ENCODE measurements at regions not wholly inside any gene's neighbourhood (a gene's known extent, or its start where the extent isn't known, plus 50 kb on each side); places are given as distances from the start of the nearest gene placed in this dataset.

DNA sequence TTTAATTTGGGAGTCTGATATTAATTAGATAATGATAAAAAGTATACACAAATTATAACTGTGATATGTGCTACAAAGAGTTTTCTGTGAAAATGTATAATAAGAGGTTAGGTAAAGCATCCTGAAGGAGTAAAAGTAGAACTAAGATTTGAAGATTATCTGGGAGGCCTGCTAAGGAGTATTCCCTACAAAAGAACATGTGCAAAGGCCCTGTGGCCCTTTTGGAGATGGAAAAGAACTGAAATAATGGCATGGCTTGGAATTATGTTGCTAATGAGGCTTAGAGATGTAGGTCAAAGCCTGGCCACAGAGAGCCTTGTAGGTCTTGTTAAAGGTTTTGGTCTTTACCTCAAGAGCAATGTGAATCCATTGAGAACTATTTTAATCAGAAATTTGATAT is 82.0 kb downstream of the ZIC4 start:
- TF ChIP-seq, protein P1, sequence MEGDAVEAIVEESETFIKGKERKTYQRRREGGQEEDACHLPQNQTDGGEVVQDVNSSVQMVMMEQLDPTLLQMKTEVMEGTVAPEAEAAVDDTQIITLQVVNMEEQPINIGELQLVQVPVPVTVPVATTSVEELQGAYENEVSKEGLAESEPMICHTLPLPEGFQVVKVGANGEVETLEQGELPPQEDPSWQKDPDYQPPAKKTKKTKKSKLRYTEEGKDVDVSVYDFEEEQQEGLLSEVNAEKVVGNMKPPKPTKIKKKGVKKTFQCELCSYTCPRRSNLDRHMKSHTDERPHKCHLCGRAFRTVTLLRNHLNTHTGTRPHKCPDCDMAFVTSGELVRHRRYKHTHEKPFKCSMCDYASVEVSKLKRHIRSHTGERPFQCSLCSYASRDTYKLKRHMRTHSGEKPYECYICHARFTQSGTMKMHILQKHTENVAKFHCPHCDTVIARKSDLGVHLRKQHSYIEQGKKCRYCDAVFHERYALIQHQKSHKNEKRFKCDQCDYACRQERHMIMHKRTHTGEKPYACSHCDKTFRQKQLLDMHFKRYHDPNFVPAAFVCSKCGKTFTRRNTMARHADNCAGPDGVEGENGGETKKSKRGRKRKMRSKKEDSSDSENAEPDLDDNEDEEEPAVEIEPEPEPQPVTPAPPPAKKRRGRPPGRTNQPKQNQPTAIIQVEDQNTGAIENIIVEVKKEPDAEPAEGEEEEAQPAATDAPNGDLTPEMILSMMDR (conservative IDR thresholded peaks at IDR 0.05): no peak
- TF ChIP-seq ZFX (IDR thresholded peaks at IDR 0.05): no peak
